ENCODE measurements at regions not wholly inside any gene's neighbourhood (a gene's known extent, or its start where the extent isn't known, plus 50 kb on each side); places are given as distances from the start of the nearest gene placed in this dataset.

- TF ChIP-seq CTCF (IDR thresholded peaks at IDR 0.05) (no peak), EP300 (IDR thresholded peaks at IDR 0.05) (no peak), POLR2A (IDR thresholded peaks at IDR 0.05) (no peak)
Observed at GRCh38 chr22:23504516-23504915, 75.6 kb downstream of the IGLL1 start.
